NB4 (cell line): ENCODE measurements at regions not wholly inside any gene's neighbourhood (a gene's known extent, or its start where the extent isn't known, plus 50 kb on each side); places are given as distances from the start of the nearest gene placed in this dataset.

Source experiments
- DNase-seq: peaks from one replicate; pipeline ENCODE4 v3.0.0; 2010; ENCODE audit warnings: low read depth
- H3K4me3 ChIP-seq: one replicate; pipeline ENCODE4 v1.5.1; 2011; ENCODE audit warnings: mild to moderate bottlenecking, low read depth, low read length, moderate library complexity
- CTCF ChIP-seq: IDR thresholded peaks from one replicate; pipeline ENCODE4 v1.5.1; 2012; ENCODE audit warnings: low read depth, low read length
- MAX ChIP-seq: IDR thresholded peaks from 2 replicates; pipeline ENCODE4 v1.6.1; 2011; ENCODE audit warnings: low read depth, low read length
- MYC ChIP-seq: IDR thresholded peaks from 2 replicates; pipeline ENCODE4 v1.6.1; 2011; ENCODE audit warnings: low read depth, low read length
- POLR2A ChIP-seq: IDR thresholded peaks from 2 replicates; pipeline ENCODE4 v1.6.1; 2011; ENCODE audit warnings: mild to moderate bottlenecking; ENCODE audit not compliant: insufficient read length; ENCODE audit errors: extremely low read depth

GRCh38 chr10:91694170-91694794 lies 61.4 kb upstream of the PPP1R3C start:
- TF ChIP-seq MYC (no peak), CTCF (peak; percentile 88), MAX (no peak), POLR2A (no peak)
- no peak overlapping the region for H3K4me3 ChIP-seq
- peak; percentile 52 for DNase-seq

DNA sequence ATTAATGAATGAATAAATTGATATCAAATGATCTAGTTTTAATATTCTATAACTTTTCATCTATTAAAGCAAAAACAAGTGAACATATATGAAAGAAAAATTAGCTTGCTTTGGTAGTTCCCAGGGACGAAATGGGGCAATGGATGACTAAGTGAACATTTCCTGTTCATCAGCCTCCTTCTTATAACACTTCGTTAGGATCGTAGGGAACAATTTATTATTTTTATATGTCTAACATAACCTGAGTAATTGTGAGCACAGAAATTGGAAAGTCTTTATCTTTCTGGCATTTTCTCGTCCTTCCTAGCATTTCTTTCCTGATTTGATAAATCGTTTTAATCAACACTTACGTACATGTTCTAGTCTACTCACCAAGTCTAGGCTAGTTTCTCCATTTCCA lies 59.1 kb upstream of the PPP1R3C start:
- no peak for DNase-seq
- no peak for TF ChIP-seq CTCF
- no peak for TF ChIP-seq POLR2A
- TF ChIP-seq MYC, result no peak
- TF ChIP-seq MAX, result no peak
- no peak overlapping the region for H3K4me3 ChIP-seq

DNA sequence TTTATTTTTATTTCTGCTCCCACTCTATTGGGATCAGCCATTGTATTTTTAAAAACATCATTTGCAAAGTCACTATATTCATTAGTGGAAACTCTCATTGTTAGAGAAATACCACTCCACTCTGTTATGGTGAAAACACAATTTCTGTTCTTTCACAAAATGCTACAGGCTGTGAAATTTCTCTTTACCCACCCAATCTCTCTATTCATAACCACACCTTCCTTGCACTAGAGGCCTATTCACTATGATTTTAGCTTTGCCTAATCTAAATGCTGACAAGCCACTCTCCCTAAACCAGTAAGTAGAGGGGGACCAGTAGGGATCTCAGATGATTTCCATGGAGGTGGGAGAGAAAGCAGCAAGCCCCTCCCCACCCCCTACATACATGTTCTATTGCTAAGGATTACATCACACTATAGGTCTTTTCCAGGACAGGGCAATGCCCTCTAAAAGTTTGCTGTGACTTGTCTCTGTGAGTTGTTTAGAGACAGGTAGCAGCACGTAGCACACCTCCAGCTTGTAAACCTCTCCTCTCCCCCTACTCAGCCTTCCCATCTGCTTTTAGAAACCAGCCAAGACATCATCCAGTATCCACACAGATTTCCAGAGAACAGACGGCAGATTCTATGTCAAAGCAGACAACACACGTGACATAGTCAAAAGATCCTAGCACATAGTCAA lies 58.3 kb upstream of the PPP1R3C start:
- no peak overlapping the region for H3K4me3 ChIP-seq
- no peak for DNase-seq
- TF ChIP-seq MYC (no peak), MAX (no peak), CTCF (no peak), POLR2A (no peak)

DNA sequence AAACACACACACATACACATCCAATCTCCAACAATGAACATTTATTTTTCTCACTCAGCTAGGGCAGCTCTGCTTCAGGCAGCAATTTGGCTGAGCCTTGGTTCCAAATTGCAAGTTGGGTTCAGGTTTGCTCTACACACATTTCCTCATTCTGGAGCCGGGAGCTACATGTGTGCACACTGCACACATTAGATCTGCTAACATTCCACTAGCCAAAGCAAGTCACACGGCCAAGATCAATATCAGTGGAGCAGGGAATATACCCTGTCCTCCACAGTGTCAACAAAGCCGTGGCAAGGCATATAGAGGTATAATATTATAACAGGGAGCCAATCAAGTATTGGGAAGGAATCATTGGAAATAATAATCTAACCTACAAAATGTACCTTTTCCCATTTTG lies 57.5 kb upstream of the PPP1R3C start:
- no peak for TF ChIP-seq MAX
- TF ChIP-seq CTCF, result no peak
- TF ChIP-seq POLR2A, result no peak
- TF ChIP-seq MYC, result no peak
- no peak overlapping the region for H3K4me3 ChIP-seq
- DNase-seq, result no peak

GRCh38 chr10:91689731-91690168 lies 56.9 kb upstream of the PPP1R3C start:
- TF ChIP-seq POLR2A (no peak), CTCF (no peak), MYC (no peak), MAX (no peak)
- peak; percentile 8 for DNase-seq
- H3K4me3 ChIP-seq, result no peak overlapping the region
